NCI-H446 (cell line): ENCODE measurements at regions not wholly inside any gene's neighbourhood (a gene's known extent, or its start where the extent isn't known, plus 50 kb on each side); places are given as distances from the start of the nearest gene placed in this dataset.
A peak's percentile ranks its signal among the peaks of the same experiment; 100 is the strongest.

Source experiments
- DNase-seq, 2 experiments: peaks; one replicate each; lab custom pipeline; 2025; lab: John Stamatoyannopoulos, UW

GRCh38 chr12:25058012-25058411 is 109.1 kb upstream of the BCAT1 start:
- no peak for DNase-seq

GRCh38 chr12:25056486-25057130 is 107.7 kb upstream of the BCAT1 start:
- no peak for DNase-seq

- DNase-seq: no peak
These were observed 107.1 kb upstream of the BCAT1 start for GRCh38 chr12:25056011-25056410.

GRCh38 chr12:25054783-25055144 is 105.9 kb upstream of the BCAT1 start:
- DNase-seq: no peak

GRCh38 chr12:25054076-25054782 is 105.3 kb upstream of the BCAT1 start:
- no peak for DNase-seq

GRCh38 chr12:25052914-25053211 is 104.0 kb upstream of the BCAT1 start:
- DNase-seq: no peak

- DNase-seq: no peak
These were observed 103.5 kb upstream of the BCAT1 start for GRCh38 chr12:25052196-25052913.

GRCh38 chr12:25051656-25052195 is 102.8 kb upstream of the BCAT1 start:
- DNase-seq: no peak

- no peak for DNase-seq
These were observed 102.3 kb upstream of the BCAT1 start for GRCh38 chr12:25051171-25051570.

- DNase-seq: no peak
These were observed 97.0 kb upstream of the BCAT1 start for GRCh38 chr12:25045869-25046268.

- no peak for DNase-seq
These were observed 92.3 kb upstream of the BCAT1 start for GRCh38 chr12:25041006-25041741.

GRCh38 chr12:25040593-25040992 is 91.7 kb upstream of the BCAT1 start:
- no peak for DNase-seq

GRCh38 chr12:25034676-25035075 is 85.8 kb upstream of the BCAT1 start:
- DNase-seq: peak in 1 of 2 experiments; percentile 66

- DNase-seq: no peak
These were observed 77.1 kb upstream of the BCAT1 start for GRCh38 chr12:25025951-25026490.

GRCh38 chr12:25025260-25025659 is 76.4 kb upstream of the BCAT1 start:
- no peak for DNase-seq

GRCh38 chr12:25023808-25024207 is 74.9 kb upstream of the BCAT1 start:
- DNase-seq: no peak

- DNase-seq: no peak
These were observed 71.8 kb upstream of the BCAT1 start for GRCh38 chr12:25020621-25021243.

- no peak for DNase-seq
These were observed 69.2 kb upstream of the BCAT1 start for GRCh38 chr12:25018146-25018545.

- no peak for DNase-seq
These were observed 68.4 kb upstream of the BCAT1 start for GRCh38 chr12:25017336-25017735.

- no peak for DNase-seq
These were observed 66.1 kb upstream of the BCAT1 start for GRCh38 chr12:25014961-25015360.

GRCh38 chr12:25013061-25013460 is 64.2 kb upstream of the BCAT1 start:
- no peak for DNase-seq
